ENCODE measurements at regions not wholly inside any gene's neighbourhood (a gene's known extent, or its start where the extent isn't known, plus 50 kb on each side); places are given as distances from the start of the nearest gene placed in this dataset.

DNA sequence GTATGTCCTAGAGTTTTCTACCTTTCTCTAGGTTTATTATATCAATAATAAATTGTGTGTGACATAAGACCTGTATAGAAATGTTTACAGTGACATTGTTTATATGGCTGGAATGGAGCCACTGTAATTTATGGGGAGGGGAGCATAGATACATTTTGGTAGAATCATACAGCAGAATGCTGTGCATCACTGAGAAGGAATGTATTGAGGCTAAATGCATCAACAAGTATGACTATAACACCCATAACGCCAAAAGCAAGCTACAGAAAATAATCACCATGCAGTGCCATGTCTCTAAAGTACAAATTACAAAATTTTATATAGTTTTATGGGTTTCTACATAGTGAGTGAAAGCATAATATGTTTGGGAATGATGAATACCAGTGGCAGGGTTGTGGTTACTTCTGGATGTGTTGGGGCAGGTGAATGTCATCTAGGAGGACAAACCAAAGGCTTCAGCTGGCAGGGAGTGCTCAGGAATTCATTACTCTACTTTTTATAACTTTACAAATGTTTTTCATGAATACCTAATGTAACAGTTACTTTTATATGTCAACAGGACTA is 226.0 kb upstream of the NETO1 start:
- no CpG with 5 or more reads among the region's 1 CpG for WGBS (ENCODE audit: extremely low coverage, insufficient read length, low lambda C conversion rate)
- H3K36me3 Mint-ChIP-seq (ENCODE audit: insufficient read depth in 1 of 3, low read depth in 3 of 3): peaks cover 0 to 4% (median 4%) of the 10 kb centered on the region in 3 experiments; a peak in 1 of 7 replicates
- no peaks in the 10 kb centered on the region for H3K9me3 ChIP-seq (ENCODE audit: control insufficient read depth, low read depth, low read length)
- no peak overlapping the region for H2BK5ac ChIP-seq (ENCODE audit: insufficient read length, low read length)
- DNase-seq: no peak
- H3K27ac ChIP-seq (ENCODE audit: insufficient read length, low read depth, low read length): no peak overlapping the region
- H3K23me2 ChIP-seq (ENCODE audit: insufficient read length, low read depth, low read length, poor library complexity, severe bottlenecking): no peaks in the 10 kb centered on the region
- H3K18ac ChIP-seq (ENCODE audit: insufficient read length, low read depth, low read length): no peak overlapping the region
- H3K9ac ChIP-seq (ENCODE audit: extremely low read depth, insufficient read length, low read length): no peak overlapping the region
- H3K14ac ChIP-seq (ENCODE audit: insufficient read depth, low read length): no peak overlapping the region
- no peak overlapping the region for H3T11ph ChIP-seq (ENCODE audit: low read length)
- TF ChIP-seq, protein P1, sequence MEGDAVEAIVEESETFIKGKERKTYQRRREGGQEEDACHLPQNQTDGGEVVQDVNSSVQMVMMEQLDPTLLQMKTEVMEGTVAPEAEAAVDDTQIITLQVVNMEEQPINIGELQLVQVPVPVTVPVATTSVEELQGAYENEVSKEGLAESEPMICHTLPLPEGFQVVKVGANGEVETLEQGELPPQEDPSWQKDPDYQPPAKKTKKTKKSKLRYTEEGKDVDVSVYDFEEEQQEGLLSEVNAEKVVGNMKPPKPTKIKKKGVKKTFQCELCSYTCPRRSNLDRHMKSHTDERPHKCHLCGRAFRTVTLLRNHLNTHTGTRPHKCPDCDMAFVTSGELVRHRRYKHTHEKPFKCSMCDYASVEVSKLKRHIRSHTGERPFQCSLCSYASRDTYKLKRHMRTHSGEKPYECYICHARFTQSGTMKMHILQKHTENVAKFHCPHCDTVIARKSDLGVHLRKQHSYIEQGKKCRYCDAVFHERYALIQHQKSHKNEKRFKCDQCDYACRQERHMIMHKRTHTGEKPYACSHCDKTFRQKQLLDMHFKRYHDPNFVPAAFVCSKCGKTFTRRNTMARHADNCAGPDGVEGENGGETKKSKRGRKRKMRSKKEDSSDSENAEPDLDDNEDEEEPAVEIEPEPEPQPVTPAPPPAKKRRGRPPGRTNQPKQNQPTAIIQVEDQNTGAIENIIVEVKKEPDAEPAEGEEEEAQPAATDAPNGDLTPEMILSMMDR (conservative IDR thresholded peaks at IDR 0.05): no peak
- H3K4me3 Mint-ChIP-seq: no peak overlapping the region
- H3K79me1 ChIP-seq (ENCODE audit: insufficient read depth, low read depth, low read length, poor library complexity, severe bottlenecking): no peaks in the 10 kb centered on the region
- H3K9me3 Mint-ChIP-seq: peaks cover 3 to 11% of the 10 kb centered on the region in 2 experiments; a peak in 4 of 5 replicates
- no peaks in the 10 kb centered on the region for H4K20me1 ChIP-seq (ENCODE audit: control insufficient read depth, insufficient read depth, insufficient read length)
- H2AK5ac ChIP-seq (ENCODE audit: insufficient read length, low read length): no peak overlapping the region
- H2BK120ac ChIP-seq (ENCODE audit: low read depth, low read length, poor library complexity, severe bottlenecking): no peak overlapping the region
- H4K5ac ChIP-seq (ENCODE audit: insufficient read length, low read depth, low read length): no peak overlapping the region
- no peak overlapping the region for H2BK12ac ChIP-seq (ENCODE audit: insufficient read length, low read depth, low read length)
- H4K91ac ChIP-seq (ENCODE audit: insufficient read length, low read depth, low read length): no peak overlapping the region
- no peaks in the 10 kb centered on the region for H3K27me3 ChIP-seq (ENCODE audit: insufficient read depth, low read length)
- no peak overlapping the region for H3K27ac Mint-ChIP-seq
- no peaks in the 10 kb centered on the region for H3K27me3 Mint-ChIP-seq (ENCODE audit: low read depth)
- H3K56ac ChIP-seq (ENCODE audit: insufficient read length, low read depth, low read length): no peak overlapping the region
- H2BK15ac ChIP-seq (ENCODE audit: low read depth, low read length): no peak overlapping the region
- H3K4me1 ChIP-seq (ENCODE audit: insufficient read depth, low read length): no peaks in the 10 kb centered on the region
- no peak overlapping the region for H3K4ac ChIP-seq (ENCODE audit: low read depth, low read length)
- no peak overlapping the region for H3K4me2 ChIP-seq (ENCODE audit: insufficient read depth, insufficient read length, low read length)
- no peak overlapping the region for H3K23ac ChIP-seq (ENCODE audit: insufficient read length, low read depth, low read length)
- no peak overlapping the region for H2BK20ac ChIP-seq (ENCODE audit: low read depth, low read length, poor library complexity, severe bottlenecking)
- no peaks in the 10 kb centered on the region for H3K4me1 Mint-ChIP-seq
- H3K79me2 ChIP-seq (ENCODE audit: insufficient read depth, low read length): no peaks in the 10 kb centered on the region
- H2AFZ ChIP-seq (ENCODE audit: low read length): no peak overlapping the region
- H4K8ac ChIP-seq (replicated peaks; ENCODE audit: insufficient read length, low read depth, low read length): no peak overlapping the region

Measured in H9 (cell line).